22Rv1 (cell line): ENCODE measurements at regions not wholly inside any gene's neighbourhood (a gene's known extent, or its start where the extent isn't known, plus 50 kb on each side); places are given as distances from the start of the nearest gene placed in this dataset.

Source experiments
- CTCF ChIP-seq: fragments of 450-650 bp; IDR thresholded peaks from 2 replicates; pipeline ENCODE4 v1.5.1; 2017; ENCODE audit warnings: mild to moderate bottlenecking
- ZFX ChIP-seq: fragments of 450-650 bp; IDR thresholded peaks from 2 replicates; pipeline ENCODE4 v1.6.1; 2017; ENCODE audit warnings: antibody characterized with exemption, borderline replicate concordance

- TF ChIP-seq CTCF: no peak
- no peak for TF ChIP-seq ZFX
Observed at GRCh38 chr2:145638675-145639074, 1118.8 kb upstream of the ZEB2 start.
